ENCODE measurements at regions not wholly inside any gene's neighbourhood (a gene's known extent, or its start where the extent isn't known, plus 50 kb on each side); places are given as distances from the start of the nearest gene placed in this dataset.

GRCh38 chr22:49197505-49197904, 630.2 kb downstream of the BRD1 start:
- DNase-seq, result no peak

- DNase-seq, result no peak
These were observed 631.6 kb downstream of the BRD1 start for GRCh38 chr22:49196046-49196511.

GRCh38 chr22:49195636-49196035, 632.0 kb downstream of the BRD1 start:
- no peak for DNase-seq

GRCh38 chr22:49193901-49194465, 633.7 kb downstream of the BRD1 start:
- DNase-seq, result no peak

- no peak for DNase-seq
These were observed 634.3 kb downstream of the BRD1 start for GRCh38 chr22:49193348-49193747.

- DNase-seq, result no peak
These were observed 634.8 kb downstream of the BRD1 start for GRCh38 chr22:49192857-49193250.

- DNase-seq, result no peak
These were observed 635.4 kb downstream of the BRD1 start for GRCh38 chr22:49192180-49192856.

GRCh38 chr22:49191506-49191980, 636.1 kb downstream of the BRD1 start:
- DNase-seq, result no peak

- no peak for DNase-seq
These were observed 636.7 kb downstream of the BRD1 start for GRCh38 chr22:49190816-49191505.

- no peak for DNase-seq
These were observed 637.8 kb downstream of the BRD1 start for GRCh38 chr22:49189871-49190270.

GRCh38 chr22:49188591-49188990, 639.1 kb downstream of the BRD1 start:
- DNase-seq, result no peak

- DNase-seq, result no peak
These were observed 639.6 kb downstream of the BRD1 start for GRCh38 chr22:49188091-49188490.

GRCh38 chr22:49186762-49187161, 640.9 kb downstream of the BRD1 start:
- no peak for DNase-seq

GRCh38 chr22:49186293-49186692, 641.4 kb downstream of the BRD1 start:
- DNase-seq, result no peak

GRCh38 chr22:49185312-49185969, 642.2 kb downstream of the BRD1 start:
- DNase-seq, result no peak

- no peak for DNase-seq
These were observed 642.9 kb downstream of the BRD1 start for GRCh38 chr22:49184736-49185135.

- DNase-seq, result no peak
These were observed 643.9 kb downstream of the BRD1 start for GRCh38 chr22:49183826-49184216.

GRCh38 chr22:49183208-49183825, 644.4 kb downstream of the BRD1 start:
- DNase-seq, result no peak

GRCh38 chr22:49182416-49182815, 645.3 kb downstream of the BRD1 start:
- DNase-seq, result no peak

GRCh38 chr22:49181942-49182341, 645.7 kb downstream of the BRD1 start:
- DNase-seq, result no peak

- no peak for DNase-seq
These were observed 646.2 kb downstream of the BRD1 start for GRCh38 chr22:49181431-49181830.

- DNase-seq, result no peak
These were observed 647.0 kb downstream of the BRD1 start for GRCh38 chr22:49180683-49181024.

Measured in 8988T (cell line).